RPMI7951 (cell line): ENCODE measurements at regions not wholly inside any gene's neighbourhood (a gene's known extent, or its start where the extent isn't known, plus 50 kb on each side); places are given as distances from the start of the nearest gene placed in this dataset.
"Not testable (repeated sequence)": the region's sequence is repeated elsewhere in the genome, so short reads cannot be mapped to it uniquely, and the experiment has no call there.

Experiments
- DNase-seq: peaks from one replicate; pipeline ENCODE4 v3.0.0-alpha.2; 2012; ENCODE audit warnings: low read depth

DNA sequence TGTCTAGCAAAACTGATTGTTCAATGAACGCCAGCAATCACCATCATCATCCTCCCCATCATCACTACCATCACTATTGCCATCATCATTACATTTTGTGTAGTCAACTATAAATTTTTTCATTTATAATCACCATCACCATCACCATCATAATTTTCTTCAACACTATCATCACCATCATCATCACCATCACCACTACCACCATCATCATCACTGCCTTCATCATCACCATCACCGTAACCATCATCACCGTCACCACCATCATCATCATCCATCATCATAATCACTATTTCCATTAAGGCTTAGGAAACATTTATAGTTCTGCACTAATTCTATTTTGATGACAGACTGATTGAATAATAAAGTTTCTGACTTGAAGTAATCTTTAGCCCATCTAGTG, 434.8 kb upstream of the TMEM132C start:
- DNase-seq, result no peak

DNA sequence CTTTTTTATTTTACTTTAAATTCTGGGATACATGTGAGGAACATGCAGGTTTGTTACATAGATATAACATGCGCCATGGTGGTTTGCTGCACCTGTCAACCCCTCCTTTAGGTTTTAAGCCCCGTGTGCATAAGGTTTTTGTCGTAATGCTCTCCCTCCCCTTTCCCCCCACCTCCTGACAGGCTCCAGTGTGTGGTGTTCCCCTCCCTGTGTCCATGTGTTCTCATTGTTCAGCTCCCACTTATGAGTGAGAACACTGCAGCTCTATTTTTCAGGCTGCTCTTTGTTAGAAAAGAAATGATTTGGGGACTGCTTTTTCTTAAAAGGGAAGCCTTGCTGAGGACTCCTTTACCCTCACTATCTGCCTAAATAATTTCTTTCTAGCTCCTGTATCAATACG, 430.2 kb upstream of the TMEM132C start:
- not testable (repeated sequence) for DNase-seq

DNA sequence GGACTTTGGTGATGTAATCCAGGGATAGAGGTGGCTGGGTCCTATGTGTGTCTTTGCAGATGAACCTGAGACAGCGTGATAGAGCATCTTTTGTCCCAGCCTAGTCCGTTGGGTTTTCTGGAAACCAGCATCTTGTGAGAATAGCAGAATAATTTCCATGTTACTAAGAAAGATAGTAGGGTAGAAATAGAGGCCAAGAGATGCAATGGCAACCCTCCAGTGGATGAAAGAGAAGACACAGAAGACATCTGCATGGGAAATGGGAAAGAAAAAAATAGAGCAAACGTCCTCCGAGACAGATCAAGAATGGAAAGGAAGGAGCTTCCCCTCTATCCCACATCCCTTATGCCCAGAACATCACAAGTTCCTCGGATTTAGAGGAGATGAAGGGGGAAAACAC, 409.3 kb upstream of the TMEM132C start:
- DNase-seq, result no peak

DNA sequence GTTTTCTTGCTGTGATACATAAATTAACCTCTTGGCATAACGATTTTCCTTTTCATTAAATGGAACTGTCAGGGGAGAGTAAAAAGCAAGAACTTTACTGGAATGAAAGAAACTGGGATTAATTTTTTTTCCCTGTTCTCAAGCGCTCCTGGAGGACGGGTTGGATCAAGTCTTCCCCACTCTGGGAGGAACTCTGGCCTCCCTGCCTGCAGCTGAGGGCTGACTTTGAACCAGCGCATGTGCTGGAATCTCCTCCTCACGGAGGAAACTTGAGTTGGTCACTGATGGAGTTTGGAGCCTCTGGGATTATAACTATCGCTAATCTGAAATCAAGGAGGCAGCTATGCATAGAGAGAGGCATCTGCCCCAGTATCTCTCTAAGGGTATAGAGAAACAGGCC, 406.4 kb upstream of the TMEM132C start:
- DNase-seq, result no peak

DNA sequence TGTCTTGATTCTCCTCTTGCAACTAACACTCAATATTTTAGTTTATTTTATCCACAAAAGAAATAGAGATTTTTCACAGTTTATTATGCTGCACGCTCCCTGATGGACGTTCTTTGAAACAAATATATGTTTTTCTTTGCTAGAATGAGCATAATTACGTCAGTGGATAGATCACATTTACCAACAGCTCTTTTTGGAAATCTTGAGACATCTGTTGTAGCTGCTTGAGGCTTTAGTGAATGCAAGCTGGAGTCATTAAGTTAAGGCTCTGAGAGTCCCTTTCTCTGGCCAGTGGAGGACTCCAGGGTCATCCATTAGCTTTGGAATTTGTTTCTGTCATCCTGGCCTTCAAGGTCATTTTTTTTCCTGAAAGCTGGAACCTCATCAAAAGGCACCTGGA, 405.6 kb upstream of the TMEM132C start:
- DNase-seq, result no peak

DNA sequence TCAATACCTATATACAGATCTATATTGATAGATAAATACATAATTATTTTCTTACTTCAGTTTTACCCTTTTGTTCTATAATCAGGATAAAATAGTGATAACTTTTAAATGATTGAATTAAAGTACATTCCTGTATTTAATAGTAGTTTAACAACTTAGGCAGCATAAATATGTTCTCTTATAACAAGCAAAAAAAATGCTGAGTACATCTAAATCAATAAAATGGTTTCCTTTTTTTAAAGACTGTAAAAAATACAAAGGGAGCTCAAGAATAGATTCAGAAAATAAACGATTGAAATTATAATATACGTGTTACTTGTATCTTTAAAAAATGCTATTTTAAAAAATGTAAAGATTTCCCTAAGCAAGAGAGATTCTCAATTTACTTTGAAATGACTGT, 393.7 kb upstream of the TMEM132C start:
- DNase-seq, result no peak

DNA sequence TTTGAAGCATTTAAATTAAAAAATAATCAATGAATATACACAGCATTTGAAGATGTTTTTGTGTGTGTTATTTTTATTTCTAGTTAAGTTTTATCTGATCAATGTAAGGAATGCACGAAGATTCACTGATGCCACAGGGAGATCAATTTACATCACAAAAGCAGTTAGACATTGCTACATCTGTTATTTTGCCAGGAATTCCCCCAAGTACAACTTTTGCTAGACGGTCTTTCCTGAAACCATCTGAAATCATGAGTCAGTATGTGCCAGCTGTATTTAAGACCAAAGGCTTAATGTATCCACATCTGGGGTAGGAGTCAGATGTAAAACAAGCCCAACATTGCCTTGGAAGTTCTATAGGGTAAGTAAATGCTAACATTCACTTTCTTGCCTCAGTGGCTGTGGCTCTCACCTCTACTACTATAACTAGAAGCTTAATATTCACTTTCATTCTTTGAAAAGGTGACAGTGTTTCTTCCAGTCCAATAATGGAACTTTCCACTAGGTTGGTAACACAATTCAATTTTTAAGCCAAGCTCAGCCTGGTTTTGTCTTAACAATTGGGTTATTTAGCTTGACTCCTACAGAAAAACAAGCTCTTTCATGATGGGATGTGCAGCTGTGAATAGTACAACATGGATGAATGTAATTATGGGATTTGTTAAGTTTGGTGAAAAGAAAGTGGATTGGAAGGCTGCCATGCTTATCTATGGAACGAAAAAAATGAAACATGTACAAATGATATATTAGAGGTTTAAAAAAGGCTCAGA, 385.4 kb upstream of the TMEM132C start:
- DNase-seq, result peak; percentile 17

DNA sequence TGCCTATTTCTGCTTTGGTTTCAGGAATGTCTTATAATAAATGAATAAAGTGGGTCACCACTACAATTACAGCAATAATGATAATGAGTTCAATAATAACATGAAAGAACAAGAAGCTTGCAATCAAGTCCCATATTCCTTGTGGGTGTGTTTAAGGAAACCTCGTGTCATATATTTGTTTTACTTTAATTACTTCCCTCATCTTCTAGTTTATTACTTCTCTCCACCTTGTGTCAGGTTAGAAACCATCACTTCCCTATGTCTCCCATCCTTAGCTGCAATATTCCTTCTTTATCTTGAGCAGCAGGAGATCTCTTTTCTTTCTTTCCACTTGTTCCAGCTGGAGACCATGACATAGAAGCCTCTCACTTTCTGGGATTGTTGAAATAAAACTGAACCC, 384.0 kb upstream of the TMEM132C start:
- no peak for DNase-seq

DNA sequence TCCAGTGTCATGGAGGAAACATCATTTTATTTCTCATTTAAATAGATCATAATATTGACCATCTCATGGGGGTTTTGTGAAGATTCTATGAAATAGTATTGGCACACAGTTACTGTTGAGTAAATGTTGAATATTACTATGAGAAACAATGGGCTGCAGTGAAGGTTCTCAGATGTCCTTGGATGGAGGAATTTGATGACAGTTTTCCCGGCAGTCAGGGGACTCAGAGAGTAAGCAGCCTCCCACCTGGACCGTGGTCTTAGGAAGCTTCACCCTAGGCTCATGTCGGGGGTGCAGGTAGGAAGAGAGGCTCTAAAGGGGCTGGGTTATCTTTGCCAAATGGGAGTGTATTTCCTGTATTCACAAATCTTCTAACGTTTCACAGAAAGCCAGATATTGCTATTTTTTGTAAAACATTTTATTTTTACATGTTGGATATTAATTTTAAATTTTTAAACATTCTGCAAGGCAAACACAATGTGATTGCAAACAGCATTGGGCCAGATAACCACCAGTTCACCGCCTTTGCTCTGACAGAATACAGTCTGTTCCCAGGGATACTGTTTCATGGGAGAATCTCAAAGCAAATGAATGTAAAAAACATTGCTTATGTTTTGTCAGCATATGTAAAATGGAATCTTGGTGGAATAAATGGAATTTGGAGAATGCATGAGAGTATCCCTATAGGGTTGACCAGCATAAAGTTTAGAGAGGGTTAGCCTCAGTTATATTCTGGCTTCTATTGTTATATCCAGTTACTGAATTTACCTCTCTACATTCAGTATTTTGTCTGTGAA, 380.8 kb upstream of the TMEM132C start:
- no peak for DNase-seq

DNA sequence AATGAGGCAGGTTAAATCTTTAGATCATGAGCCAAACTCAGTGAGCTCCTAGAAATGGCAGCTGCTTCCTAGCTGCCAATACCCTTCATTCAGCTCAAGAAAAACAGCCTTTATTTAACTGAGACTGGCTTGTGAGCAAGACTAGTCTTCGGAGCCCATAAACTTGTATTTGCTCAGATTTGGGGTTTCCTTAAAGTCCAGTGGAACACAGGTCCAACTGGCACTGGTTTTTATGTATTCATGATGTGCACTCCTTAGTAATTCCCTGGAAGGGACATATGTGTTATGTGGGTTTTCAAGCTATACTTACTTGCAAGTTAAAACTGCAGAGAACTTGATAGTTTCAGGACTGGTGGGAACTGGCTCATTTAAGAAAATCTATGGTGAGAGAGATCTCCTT, 380.1 kb upstream of the TMEM132C start:
- no peak for DNase-seq

DNA sequence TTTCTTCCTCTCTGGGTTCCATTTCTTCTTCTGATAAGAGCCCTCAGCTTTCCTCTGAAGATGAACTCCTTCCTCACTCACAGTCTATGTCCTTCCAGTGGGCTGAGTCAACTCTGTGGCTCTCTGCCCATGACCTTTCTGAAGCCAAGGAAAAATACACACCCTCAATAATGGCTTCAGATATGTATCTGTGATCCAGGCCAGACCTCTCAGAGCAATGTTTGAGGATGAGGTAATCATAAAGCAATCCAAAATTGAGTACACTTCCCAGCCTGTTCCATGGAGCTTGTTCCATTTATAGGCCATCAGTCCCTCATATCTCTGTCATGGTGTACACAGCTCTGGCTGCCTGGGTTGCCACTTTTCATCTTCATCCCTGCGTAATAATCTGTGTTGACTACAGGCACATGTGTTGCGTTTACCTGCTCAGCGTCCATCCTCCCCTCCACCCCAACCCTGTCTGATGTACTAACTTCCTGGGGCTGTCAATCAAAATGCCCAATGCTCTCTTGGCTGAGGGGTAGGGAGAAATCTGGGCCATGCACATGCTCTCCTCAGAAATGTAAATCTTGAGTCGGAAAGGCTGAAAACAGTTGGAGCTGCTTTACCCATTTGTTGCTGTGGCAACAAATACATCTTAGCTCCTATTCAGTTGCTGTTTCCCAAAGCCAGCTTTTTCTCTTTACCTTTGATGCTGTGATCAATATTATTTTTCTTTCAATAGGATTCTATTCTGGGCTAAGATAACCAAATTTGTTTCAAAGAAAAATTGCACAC, 377.8 kb upstream of the TMEM132C start:
- DNase-seq, result no peak

DNA sequence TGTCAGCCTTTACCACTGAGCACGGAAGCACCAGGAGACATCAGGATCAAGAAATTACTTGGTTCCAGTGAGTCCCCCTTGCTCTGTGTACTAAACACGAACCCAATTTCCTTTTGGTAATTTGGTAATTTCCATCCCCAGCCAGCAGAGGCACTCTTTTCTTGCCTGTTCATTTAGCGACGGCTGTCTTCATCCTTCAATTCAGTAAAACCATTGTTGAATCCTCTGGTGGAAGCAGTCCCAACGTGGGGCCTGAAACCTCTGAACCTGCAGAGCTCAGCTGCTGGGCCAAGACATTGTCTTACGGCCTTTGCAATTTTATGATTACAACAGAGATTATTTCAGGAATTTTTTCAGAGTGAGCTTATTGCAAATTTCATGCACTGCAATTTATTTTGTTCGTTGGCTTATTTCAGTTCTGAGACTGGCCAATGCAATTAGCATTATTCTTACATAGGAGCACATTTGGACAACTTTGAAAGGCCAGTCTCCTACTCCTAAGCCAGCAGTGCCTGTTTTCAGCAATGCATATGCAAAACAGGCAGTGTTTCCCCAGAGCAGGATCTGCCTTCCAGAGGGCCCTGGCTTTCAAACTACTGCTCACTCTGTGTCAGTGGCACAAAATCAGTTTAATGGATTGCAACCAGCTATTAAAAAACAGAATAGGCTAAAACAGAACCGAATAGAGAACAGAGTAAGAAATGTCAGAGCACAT, 372.9 kb upstream of the TMEM132C start:
- DNase-seq, result no peak

DNA sequence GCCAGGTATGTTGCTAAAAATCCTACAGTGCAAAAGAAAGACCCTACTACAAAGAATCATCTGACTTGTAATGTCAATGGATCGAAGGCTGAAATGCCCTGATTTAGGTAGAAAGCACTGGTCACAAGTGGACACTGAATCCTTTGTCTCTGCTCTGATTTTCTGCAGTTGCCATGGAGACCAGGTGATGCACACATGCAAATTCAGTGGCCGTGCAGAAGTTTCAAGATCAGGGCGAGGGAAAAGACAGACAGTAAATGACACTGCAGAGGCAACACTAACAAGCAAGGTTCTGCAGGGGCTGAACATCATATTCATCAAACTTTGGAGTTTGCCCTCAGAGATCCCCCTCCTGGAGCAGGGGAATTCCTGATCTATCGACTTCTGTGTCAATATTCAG, 370.3 kb upstream of the TMEM132C start:
- DNase-seq, result no peak

DNA sequence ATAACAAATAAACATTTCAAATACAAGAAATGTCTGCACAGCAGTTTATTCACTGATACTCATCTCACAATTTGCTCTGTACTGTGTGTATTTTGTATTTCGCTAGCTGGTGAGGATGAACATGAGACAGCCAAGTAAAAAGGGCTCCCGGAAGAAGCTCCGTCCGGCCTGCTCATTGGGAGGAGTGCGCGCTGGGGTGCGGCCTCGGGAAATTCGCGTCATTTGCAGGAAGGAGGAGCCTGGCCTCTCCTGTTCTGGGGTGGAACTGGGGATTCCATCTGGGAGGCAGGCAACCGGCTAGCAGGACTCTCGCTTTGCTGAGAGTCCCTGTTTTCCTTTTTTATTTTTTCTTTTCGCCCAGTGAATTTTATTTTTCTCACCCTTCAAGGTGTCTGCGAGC, 368.4 kb upstream of the TMEM132C start:
- peak; percentile 8 for DNase-seq

DNA sequence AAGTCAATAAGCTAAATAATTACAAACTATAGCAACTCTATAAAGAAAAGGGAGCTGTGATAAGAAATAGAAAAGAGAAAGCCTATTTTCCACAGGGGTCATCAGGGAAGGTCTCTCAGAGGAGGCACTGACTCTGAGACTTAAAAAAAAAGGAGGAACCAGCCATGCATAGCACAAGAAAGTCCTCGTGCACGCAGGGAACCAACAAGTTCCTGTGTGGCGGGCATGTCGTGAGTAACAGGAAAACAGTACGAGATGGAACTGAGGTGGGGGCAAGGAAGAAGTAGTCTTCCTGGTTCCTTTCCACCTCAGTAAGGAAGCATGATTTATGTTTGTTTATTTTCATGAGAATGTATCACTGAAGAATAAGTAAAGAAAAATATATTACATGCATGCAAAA, 367.0 kb upstream of the TMEM132C start:
- no peak for DNase-seq

DNA sequence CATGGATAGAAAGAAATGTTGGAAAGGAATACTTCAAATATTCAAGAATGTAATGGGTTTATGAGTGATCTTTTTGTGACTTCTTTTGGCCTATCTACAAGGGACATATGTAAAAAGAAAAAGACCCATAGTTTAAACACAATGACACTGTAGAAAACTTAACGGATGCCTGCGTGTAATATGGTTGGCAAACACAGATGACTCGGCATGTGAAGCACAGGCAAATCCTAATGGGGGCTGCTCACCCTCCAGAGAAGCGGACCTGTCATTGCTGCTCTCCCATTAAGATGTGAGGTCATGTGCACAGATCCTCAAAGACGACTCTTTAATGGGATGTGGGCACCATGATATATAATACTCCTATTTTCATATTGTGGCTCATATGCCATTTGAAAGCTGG, 366.6 kb upstream of the TMEM132C start:
- no peak for DNase-seq

DNA sequence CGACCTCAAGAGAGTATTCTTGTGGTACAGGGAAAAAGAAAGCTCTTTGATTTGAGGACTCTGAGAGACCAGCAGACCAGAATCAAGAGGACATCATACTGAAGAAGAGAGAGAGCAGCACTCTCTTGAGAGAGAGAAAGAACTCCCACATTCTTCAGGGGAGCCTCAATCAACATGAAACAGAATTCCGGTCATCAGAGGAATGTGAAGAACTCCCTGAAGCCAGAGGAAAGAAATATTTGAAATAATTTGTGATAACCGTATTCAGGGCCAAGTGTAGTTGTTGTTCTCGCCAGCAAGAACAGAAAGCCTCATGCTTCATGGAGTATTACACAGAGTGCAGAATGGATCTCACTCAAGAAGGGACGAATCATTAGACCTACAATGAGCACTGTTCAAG, 363.8 kb upstream of the TMEM132C start:
- DNase-seq, result no peak

DNA sequence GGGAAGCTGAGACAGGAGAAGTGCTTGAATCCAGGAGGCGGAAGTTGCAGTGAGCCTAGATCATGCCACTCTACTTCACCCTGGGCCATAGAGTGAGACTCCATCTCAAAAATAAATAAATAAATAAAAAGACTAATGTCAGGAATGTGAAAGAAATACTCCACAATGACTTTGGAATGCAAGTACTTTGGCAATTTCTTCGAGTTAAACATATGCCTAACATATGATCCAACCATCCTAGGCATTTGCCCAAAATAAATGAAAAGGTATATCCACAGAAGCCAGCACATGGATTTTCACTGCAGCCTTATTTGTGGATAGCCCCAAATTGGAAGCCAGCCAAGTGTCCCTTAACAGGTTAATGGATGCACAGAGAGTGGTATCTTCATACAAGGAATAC, 357.9 kb upstream of the TMEM132C start:
- no peak for DNase-seq

DNA sequence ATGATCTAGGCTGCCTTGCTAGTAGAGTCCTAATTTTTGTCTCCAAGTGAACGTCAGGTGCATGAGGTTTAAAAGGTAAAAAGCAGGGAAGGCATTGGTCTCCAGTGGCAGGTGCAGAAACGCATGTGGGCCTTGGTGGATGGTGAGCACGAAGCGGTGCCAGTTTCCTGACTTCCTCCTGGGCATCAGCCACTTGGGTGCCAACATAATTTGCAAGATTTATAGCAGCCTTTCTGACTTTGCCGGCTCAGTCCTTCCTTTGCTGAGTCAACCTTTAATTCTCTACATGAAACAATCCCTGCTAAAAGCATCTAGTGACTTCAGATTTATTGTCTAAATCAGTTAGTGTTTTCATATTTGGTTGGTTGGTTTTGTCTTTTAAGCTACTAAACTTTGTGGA, 355.7 kb upstream of the TMEM132C start:
- DNase-seq, result no peak

DNA sequence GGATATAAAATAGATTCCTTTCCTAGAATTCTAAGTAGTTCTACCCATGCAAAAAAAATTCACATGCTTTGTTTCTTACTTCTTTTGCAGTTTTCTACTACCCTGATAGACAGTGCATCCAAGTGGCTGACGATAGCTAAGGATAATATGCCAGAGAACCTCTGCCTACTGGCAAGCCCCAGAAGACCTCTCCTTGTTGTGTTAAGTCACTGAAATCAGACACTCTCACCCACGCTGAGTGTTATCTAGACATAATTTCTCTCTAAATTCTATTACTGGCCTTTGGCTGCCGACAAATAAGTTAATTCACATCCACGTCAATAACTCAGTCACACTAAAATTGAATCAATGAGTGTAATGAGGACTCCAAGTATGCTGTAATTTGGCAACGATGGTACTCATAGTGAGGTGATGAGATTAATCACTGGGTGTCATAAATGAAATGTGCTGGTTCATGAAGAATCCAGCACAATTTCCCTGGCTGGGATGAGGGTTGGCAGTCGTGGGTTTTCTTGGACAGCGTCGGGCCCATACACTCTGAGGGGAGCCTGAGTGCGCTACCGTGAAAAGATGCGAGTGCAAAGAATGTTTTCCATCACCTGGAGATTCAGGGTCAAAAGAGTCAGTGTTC, 354.8 kb upstream of the TMEM132C start:
- no peak for DNase-seq

DNA sequence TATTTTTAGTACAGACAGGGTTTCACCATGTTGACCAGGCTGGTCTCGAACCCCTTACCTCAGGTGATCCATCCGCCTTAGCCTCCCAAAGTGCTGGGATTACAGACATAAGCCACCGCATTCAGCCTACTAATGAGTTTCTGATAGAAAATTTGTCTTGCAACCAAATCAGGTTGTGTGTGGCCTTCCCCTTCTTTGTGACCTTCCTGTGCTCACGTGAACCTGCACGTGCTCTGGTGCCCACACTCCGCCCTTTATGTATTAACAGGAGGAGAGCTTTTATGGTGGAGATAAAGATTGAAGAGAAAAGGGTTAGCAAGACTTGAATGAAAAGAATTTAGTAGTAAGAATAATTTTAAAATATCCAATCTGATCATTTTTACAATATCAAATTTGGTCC, 343.5 kb upstream of the TMEM132C start:
- no peak for DNase-seq

DNA sequence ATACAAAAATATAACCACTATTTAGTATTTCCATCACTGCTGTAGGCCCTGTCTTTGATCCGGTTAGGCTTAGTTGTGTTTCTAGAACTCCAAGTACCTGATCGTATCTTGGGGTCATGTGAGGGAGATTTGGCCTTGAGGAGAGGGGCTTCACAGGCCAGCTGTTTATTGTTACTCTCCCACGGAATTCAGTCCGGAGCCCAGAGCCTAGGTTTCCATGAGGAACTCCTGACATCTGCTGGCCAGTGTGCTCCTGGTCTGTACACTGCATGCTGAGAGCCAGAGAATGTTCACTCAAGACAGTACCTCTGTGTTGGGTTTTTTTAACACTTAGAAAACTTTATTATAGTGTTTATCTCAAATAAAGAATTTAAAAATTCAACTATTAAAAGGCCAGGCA, 341.0 kb upstream of the TMEM132C start:
- peak; percentile 32 for DNase-seq
